GM21825 (cell line): ENCODE measurements at regions not wholly inside any gene's neighbourhood (a gene's known extent, or its start where the extent isn't known, plus 50 kb on each side); places are given as distances from the start of the nearest gene placed in this dataset.

Experiments
- ATAC-seq: cut with Tn5 transposase; IDR thresholded peaks from one replicate; pipeline ENCODE4 v1.9.1; 2021; ENCODE audit warnings: mild to moderate bottlenecking, moderate library complexity; ENCODE audit not compliant: unreplicated experiment

GRCh38 chr2:19725392-19725791, 176.4 kb downstream of the TTC32 start:
- ATAC-seq, result no peak

- no peak for ATAC-seq
Measured at GRCh38 chr2:19723021-19723420, 178.8 kb downstream of the TTC32 start.

- no peak for ATAC-seq
Measured at GRCh38 chr2:19722531-19722971, 179.2 kb downstream of the TTC32 start.

- ATAC-seq, result no peak
Measured at GRCh38 chr2:19720306-19720705, 181.5 kb downstream of the TTC32 start.

- no peak for ATAC-seq
Measured at GRCh38 chr2:19719540-19719939, 182.2 kb downstream of the TTC32 start.

- ATAC-seq, result no peak
Measured at GRCh38 chr2:19717446-19717845, 184.3 kb downstream of the TTC32 start.

- no peak for ATAC-seq
Measured at GRCh38 chr2:19714926-19715325, 186.9 kb downstream of the TTC32 start.

- no peak for ATAC-seq
Measured at GRCh38 chr2:19712850-19713249, 188.9 kb downstream of the TTC32 start.

GRCh38 chr2:19711470-19712372, 190.1 kb downstream of the TTC32 start:
- ATAC-seq, result no peak

- no peak for ATAC-seq
Measured at GRCh38 chr2:19710230-19710629, 191.6 kb downstream of the TTC32 start.

- ATAC-seq, result no peak
Measured at GRCh38 chr2:19709553-19709952, 192.2 kb downstream of the TTC32 start.

- ATAC-seq, result no peak
Measured at GRCh38 chr2:19708776-19709175, 193.0 kb downstream of the TTC32 start.

GRCh38 chr2:19706332-19706731, 195.5 kb downstream of the TTC32 start:
- no peak for ATAC-seq

GRCh38 chr2:19702267-19702666, 199.5 kb downstream of the TTC32 start:
- no peak for ATAC-seq

GRCh38 chr2:19700861-19701585, 200.8 kb downstream of the TTC32 start:
- ATAC-seq, result no peak

- no peak for ATAC-seq
Measured at GRCh38 chr2:19697131-19697530, 204.7 kb downstream of the TTC32 start.

GRCh38 chr2:19695706-19696105, 206.1 kb downstream of the TTC32 start:
- ATAC-seq, result no peak

- no peak for ATAC-seq
Measured at GRCh38 chr2:19691892-19692291, 209.9 kb downstream of the TTC32 start.

- no peak for ATAC-seq
Measured at GRCh38 chr2:19690429-19690828, 211.4 kb downstream of the TTC32 start.

GRCh38 chr2:19689646-19690168, 212.1 kb downstream of the TTC32 start:
- no peak for ATAC-seq

GRCh38 chr2:19688059-19688458, 213.7 kb downstream of the TTC32 start:
- ATAC-seq, result no peak
